A549 (cell line): ENCODE measurements at regions not wholly inside any gene's neighbourhood (a gene's known extent, or its start where the extent isn't known, plus 50 kb on each side); places are given as distances from the start of the nearest gene placed in this dataset.

Experiments
- ATAC-seq, 2 experiments: fragments of 200-7000 bp in 1 of 2; fragments of >200 bp in 1 of 2; cut with Nextera tagmentation in 1 of 2; cut with Tn5 transposase in 1 of 2; 3 replicates each; pipeline versions ENCODE4 v1.8.0 to v1.9.1; 2018 to 2020; ENCODE audit warnings: mild to moderate bottlenecking in 1 of 2, moderate library complexity in 1 of 2
- CTCF ChIA-PET: fragments of 300-600 bp; sonication (Branson Sonifier 250); formaldehyde crosslinking; extraction: SDS; loops from one replicate; lab custom pipeline; 2021; ENCODE audit warnings: antibody characterized with exemption, inconsistent platforms; lab: Yijun Ruan, JAX
- POLR2A ChIA-PET: fragments of 350-600 bp; formaldehyde crosslinking; extraction: SDS; loops from one replicate; lab custom pipeline; 2021; ENCODE audit warnings: antibody characterized with exemption, inconsistent platforms; lab: Yijun Ruan, JAX
- DNase-seq, 2 experiments: peaks; one replicate each; pipeline versions ENCODE4 v3.0.0 to v3.0.0-alpha.2; 2011 to 2016; ENCODE audit warnings: low read depth in 1 of 2, low spot score in 1 of 2
- FAIRE-seq: peaks from 2 replicates; lab custom pipeline; 2011; peaks lifted over from hg19 to GRCh38; lab: Jason Lieb, UNC
- H3K27ac ChIP-seq, 2 experiments: fragments of >200 bp; sonication (Bioruptor Twin); formaldehyde crosslinking; 3 replicates each; pipeline ENCODE4 v1.5.1; 2016 to 2017
- H3K4me1 ChIP-seq: fragments of >200 bp; sonication (Bioruptor Twin); formaldehyde crosslinking; 3 replicates; pipeline ENCODE4 v1.6.1; 2016
- H3K4me2 ChIP-seq: fragments of >200 bp; sonication (Bioruptor Twin); formaldehyde crosslinking; 3 replicates; pipeline ENCODE4 v1.6.1; 2016
- H3K4me3 ChIP-seq: fragments of >200 bp; sonication (Bioruptor Twin); formaldehyde crosslinking; 3 replicates; pipeline ENCODE4 v1.5.1; 2016
- H3K9me3 ChIP-seq: fragments of >200 bp; sonication (Bioruptor Twin); formaldehyde crosslinking; 3 replicates; pipeline ENCODE4 v1.6.1; 2016
- ATOH8 ChIP-seq: fragments of 250-450 bp; sonication (Bioruptor Pico); IDR thresholded peaks from 2 replicates; pipeline ENCODE4 v1.5.0; 2020; ENCODE audit warnings: low read depth, mild to moderate bottlenecking, moderate library complexity
- CBX8 ChIP-seq: fragments of 200-600 bp; sonication (generic); IDR thresholded peaks from 2 replicates; pipeline ENCODE4 v1.6.1; 2016
- CHD4 ChIP-seq: fragments of 200-600 bp; sonication (generic); IDR thresholded peaks from 2 replicates; pipeline ENCODE4 v1.6.1; 2016; ENCODE audit warnings: antibody characterized with exemption, mild to moderate bottlenecking, borderline replicate concordance
- ELK1 ChIP-seq: fragments of 150-350 bp; IDR thresholded peaks from 2 replicates; pipeline ENCODE4 v1.6.1; 2014; ENCODE audit warnings: low read depth, mild to moderate bottlenecking, low read length
- ESRRA ChIP-seq: fragments of 150-350 bp; IDR thresholded peaks from 2 replicates; pipeline ENCODE4 v1.6.1; 2014; ENCODE audit warnings: mild to moderate bottlenecking, low read length, borderline replicate concordance
- FOSB ChIP-seq: fragments of 250-450 bp; sonication (Bioruptor Pico); IDR thresholded peaks from 2 replicates; pipeline ENCODE4 v1.5.0; 2020; ENCODE audit warnings: mild to moderate bottlenecking, moderate library complexity
- HES2 ChIP-seq: fragments of >200 bp; sonication (Bioruptor Twin); formaldehyde crosslinking; IDR thresholded peaks from 2 replicates; pipeline ENCODE4 v1.6.1; 2016
- JUNB ChIP-seq: fragments of >200 bp; sonication (Bioruptor Twin); formaldehyde crosslinking; IDR thresholded peaks from 2 replicates; pipeline ENCODE4 v1.6.1; 2016
- KDM5A ChIP-seq: fragments of 200-600 bp; sonication (generic); IDR thresholded peaks from 2 replicates; pipeline ENCODE4 v1.6.1; 2016; ENCODE audit warnings: antibody characterized with exemption, mild to moderate bottlenecking
- MAFK ChIP-seq: fragments of 450-650 bp; IDR thresholded peaks from 2 replicates; pipeline ENCODE4 v1.6.1; 2014; ENCODE audit not compliant: partially characterized antibody
- MAX ChIP-seq: IDR thresholded peaks from 2 replicates; pipeline ENCODE4 v1.6.1; 2012
- NR3C1 ChIP-seq: fragments of >200 bp; sonication (Bioruptor Twin); formaldehyde crosslinking; IDR thresholded peaks from 3 replicates; pipeline ENCODE4 v1.6.1; 2017
- PBX3 ChIP-seq: IDR thresholded peaks from 2 replicates; pipeline ENCODE4 v1.6.1; 2012
- POLR2A ChIP-seq: IDR thresholded peaks from 2 replicates; pipeline ENCODE4 v1.6.1; 2012; ENCODE audit warnings: mild to moderate bottlenecking, low read length
- RCOR1 ChIP-seq: fragments of 150-350 bp; IDR thresholded peaks from 2 replicates; pipeline ENCODE4 v1.6.1; 2014; ENCODE audit warnings: antibody characterized with exemption, low read length, low read depth
- RFX5 ChIP-seq: fragments of 450-650 bp; IDR thresholded peaks from 2 replicates; pipeline ENCODE4 v1.7.1; 2014; ENCODE audit warnings: antibody characterized with exemption, mild to moderate bottlenecking, moderate library complexity
- TFCP2L1 ChIP-seq: fragments of 250-450 bp; sonication (Bioruptor Pico); IDR thresholded peaks from 2 replicates; pipeline ENCODE4 v1.5.0; 2021; ENCODE audit warnings: mild to moderate bottlenecking
- TP53 ChIP-seq: fragments of 250-450 bp; sonication (Bioruptor Pico); IDR thresholded peaks from 2 replicates; pipeline ENCODE4 v1.5.0; 2021; ENCODE audit warnings: mild to moderate bottlenecking, moderate library complexity
- ZNF302 ChIP-seq: fragments of 250-450 bp; sonication (Bioruptor Pico); IDR thresholded peaks from 2 replicates; pipeline ENCODE4 v1.9.0; 2021; ENCODE audit warnings: inconsistent platforms, mild to moderate bottlenecking, moderate library complexity
- WGBS: methylation state at CpG from one replicate; pipeline ENCODE4 v1.1.6; 2017; ENCODE audit errors: missing lambda C conversion rate; 5-methylcytosine and 5-hydroxymethylcytosine counted together

- H3K4me1 ChIP-seq, result no peaks in the 10 kb centered on the region
- TF ChIP-seq PBX3, result no peak
- no peak for TF ChIP-seq TP53
- TF ChIP-seq JUNB, result no peak
- no peak for TF ChIP-seq CBX8
- TF ChIP-seq KDM5A, result no peak
- no peaks in the 10 kb centered on the region for H3K9me3 ChIP-seq
- WGBS, result 56% methylated on average over 3 of the region's 3 CpGs
- no peak overlapping the region for H3K4me3 ChIP-seq
- DNase-seq (no peak), FAIRE-seq (no peak), ATAC-seq (no peak)
- H3K4me2 ChIP-seq, result no peak overlapping the region
- CTCF ChIA-PET, result interaction anchor here (1.7 kb wide), 1 partner anchor 10 kb away, joined by 5 read pairs; no protein-coding TSS in a partner anchor
- POLR2A ChIA-PET, result no interaction called here
- H3K27ac ChIP-seq, result no peak overlapping the region
These were observed 209.5 kb downstream of the AASDHPPT start for GRCh38 chr11:106286881-106287504.

GRCh38 chr11:106288057-106288456, 210.6 kb downstream of the AASDHPPT start:
- DNase-seq (no peak), FAIRE-seq (no peak), ATAC-seq (no peak)
- CTCF ChIA-PET, result no interaction called here
- TF ChIP-seq RCOR1, result no peak
- no peak for TF ChIP-seq ELK1
- no peak for TF ChIP-seq KDM5A
- TF ChIP-seq JUNB, result no peak
- POLR2A ChIA-PET, result no interaction called here
- Histone ChIP-seq H3K4me3 (no peak overlapping the region), H3K4me2 (no peak overlapping the region), H3K4me1 (no peaks in the 10 kb centered on the region), H3K27ac (no peak overlapping the region), H3K9me3 (no peaks in the 10 kb centered on the region)
- 54% methylated on average over 3 of the region's 3 CpGs for WGBS

GRCh38 chr11:106288822-106289387, 211.4 kb downstream of the AASDHPPT start:
- ChIA-PET CTCF (no interaction called here), POLR2A (no interaction called here)
- ATAC-seq (no peak), DNase-seq (no peak), FAIRE-seq (no peak)
- H3K9me3 ChIP-seq, result no peaks in the 10 kb centered on the region
- H3K4me3 ChIP-seq, result no peak overlapping the region
- 20% methylated on average over 1 of the region's 1 CpG for WGBS
- no peak for TF ChIP-seq MAX
- H3K4me2 ChIP-seq, result no peak overlapping the region
- H3K27ac ChIP-seq, result no peak overlapping the region
- no peaks in the 10 kb centered on the region for H3K4me1 ChIP-seq

GRCh38 chr11:106292526-106292925, 215.1 kb downstream of the AASDHPPT start:
- no peaks in the 10 kb centered on the region for H3K9me3 ChIP-seq

GRCh38 chr11:106295974-106296373, 218.5 kb downstream of the AASDHPPT start:
- no peak for TF ChIP-seq FOSB (CRISPR knock-in tag)
- no peak for TF ChIP-seq ATOH8 (CRISPR knock-in tag)
- TF ChIP-seq ZNF302 (CRISPR knock-in tag), result no peak
- TF ChIP-seq MAFK, result no peak
- no peak for TF ChIP-seq TFCP2L1 (CRISPR knock-in tag)
- TF ChIP-seq HES2, result no peak
- TF ChIP-seq ESRRA, result no peak
- no peak for TF ChIP-seq POLR2A
- no peak for TF ChIP-seq NR3C1
- TF ChIP-seq RFX5, result no peak
- H3K4me2 ChIP-seq, result no peak overlapping the region
- H3K4me1 ChIP-seq, result no peaks in the 10 kb centered on the region
- H3K27ac ChIP-seq, result no peak overlapping the region
- CTCF ChIA-PET, result no interaction called here
- FAIRE-seq (no peak), ATAC-seq (no peak), DNase-seq (no peak)
- H3K4me3 ChIP-seq, result no peak overlapping the region
- POLR2A ChIA-PET, result no interaction called here
- H3K9me3 ChIP-seq, result no peaks in the 10 kb centered on the region; the same call in 2 of the 3 replicates

More at GRCh38 chr11:106292526-106292925, 215.1 kb downstream of the AASDHPPT start:
- no peak for FAIRE-seq
- ChIA-PET CTCF (no interaction called here), POLR2A (no interaction called here)
- H3K27ac ChIP-seq, result no peak overlapping the region
- ATAC-seq, result no peak
- no peaks in the 10 kb centered on the region for H3K4me1 ChIP-seq
- no peak overlapping the region for H3K4me2 ChIP-seq
- H3K4me3 ChIP-seq, result no peak overlapping the region
- no peak for DNase-seq
- TF ChIP-seq CHD4, result no peak
- WGBS, result 43% methylated on average over 3 of the region's 3 CpGs
